Pulmonary artery endothelial cell (primary cell): ENCODE measurements at regions not wholly inside any gene's neighbourhood (a gene's known extent, or its start where the extent isn't known, plus 50 kb on each side); places are given as distances from the start of the nearest gene placed in this dataset.

Experiments
- DNase-seq: peaks from one replicate; pipeline ENCODE4 v3.0.0-alpha.2; 2011; ENCODE audit warnings: low read depth, low spot score

GRCh38 chr9:79829566-79830302 is 258.0 kb downstream of the TLE4 start:
- DNase-seq, result no peak

- no peak for DNase-seq
Measured at GRCh38 chr9:79824265-79824664, 252.5 kb downstream of the TLE4 start.

GRCh38 chr9:79817438-79818004 is 245.8 kb downstream of the TLE4 start:
- no peak for DNase-seq

- no peak for DNase-seq
Measured at GRCh38 chr9:79813258-79813638, 241.5 kb downstream of the TLE4 start.

- no peak for DNase-seq
Measured at GRCh38 chr9:79812507-79813257, 240.9 kb downstream of the TLE4 start.

- DNase-seq, result no peak
Measured at GRCh38 chr9:79812099-79812498, 240.3 kb downstream of the TLE4 start.

GRCh38 chr9:79809931-79810330 is 238.2 kb downstream of the TLE4 start:
- no peak for DNase-seq

- DNase-seq, result no peak
Measured at GRCh38 chr9:79809316-79809876, 237.6 kb downstream of the TLE4 start.

- DNase-seq, result no peak
Measured at GRCh38 chr9:79807971-79808370, 236.2 kb downstream of the TLE4 start.

GRCh38 chr9:79806086-79806485 is 234.3 kb downstream of the TLE4 start:
- DNase-seq, result no peak

GRCh38 chr9:79801459-79801858 is 229.7 kb downstream of the TLE4 start:
- DNase-seq, result no peak

GRCh38 chr9:79800578-79800977 is 228.8 kb downstream of the TLE4 start:
- no peak for DNase-seq

- DNase-seq, result no peak
Measured at GRCh38 chr9:79799691-79800335, 228.0 kb downstream of the TLE4 start.

- DNase-seq, result no peak
Measured at GRCh38 chr9:79798450-79798849, 226.7 kb downstream of the TLE4 start.

GRCh38 chr9:79796411-79796810 is 224.6 kb downstream of the TLE4 start:
- no peak for DNase-seq

- no peak for DNase-seq
Measured at GRCh38 chr9:79788662-79789061, 216.9 kb downstream of the TLE4 start.

GRCh38 chr9:79781263-79781662 is 209.5 kb downstream of the TLE4 start:
- DNase-seq, result no peak

- no peak for DNase-seq
Measured at GRCh38 chr9:79780559-79780958, 208.8 kb downstream of the TLE4 start.

- no peak for DNase-seq
Measured at GRCh38 chr9:79779901-79780300, 208.1 kb downstream of the TLE4 start.

GRCh38 chr9:79778581-79778980 is 206.8 kb downstream of the TLE4 start:
- no peak for DNase-seq

GRCh38 chr9:79776581-79776980 is 204.8 kb downstream of the TLE4 start:
- DNase-seq, result no peak
